Tibial artery (tissue), 4 donors: ENCODE measurements at regions not wholly inside any gene's neighbourhood (a gene's known extent, or its start where the extent isn't known, plus 50 kb on each side); places are given as distances from the start of the nearest gene placed in this dataset.

ENCODE experiments used
- DNase-seq, 2 donors: peaks; one replicate each; pipeline ENCODE4 v3.0.0-alpha.2; 2019
- H3K27ac ChIP-seq, 2 donors: fragments of 200-600 bp; sonication (generic) in 1 of 2; 1 replicate in 1 of 2; 2 replicates in 1 of 2; pipeline ENCODE4 v1.5.1; 2018 to 2019; ENCODE audit warnings: mild to moderate bottlenecking in 1 of 2
- H3K27me3 ChIP-seq, 2 donors: fragments of 200-600 bp; sonication (generic) in 1 of 2; one replicate each; pipeline versions ENCODE4 v1.5.1 to v1.6.0; 2016 to 2019
- H3K36me3 ChIP-seq, 3 donors: fragments of 200-600 bp; sonication (generic) in 2 of 3; one replicate each; pipeline ENCODE4 v1.5.1; 2016 to 2019; ENCODE audit warnings: mild to moderate bottlenecking in 2 of 3
- H3K4me1 ChIP-seq, 4 donors: fragments of 200-600 bp; sonication (generic) in 2 of 4; 1 replicate in 3 of 4; 2 replicates in 1 of 4; pipeline ENCODE4 v1.5.1; 2016 to 2019
- H3K4me3 ChIP-seq, 2 donors: fragments of 200-600 bp; sonication (generic) in 1 of 2; 1 replicate in 1 of 2; 2 replicates in 1 of 2; pipeline ENCODE4 v1.5.1; 2018 to 2019; ENCODE audit warnings: mild to moderate bottlenecking in 2 of 2
- H3K9me3 ChIP-seq, 3 donors: fragments of 200-600 bp; sonication (generic) in 1 of 3; one replicate each; pipeline ENCODE4 v1.5.1; 2016 to 2019
- CTCF ChIP-seq, 2 experiments: fragments of 200-600 bp in 1 of 2; fragments of 450-650 bp in 1 of 2; IDR thresholded peaks; one replicate each; pipeline ENCODE4 v1.5.1; 2017 to 2019; ENCODE audit warnings: antibody characterized with exemption in 2 of 2, mild to moderate bottlenecking in 1 of 2, moderate library complexity in 1 of 2
- intact Hi-C: fragments of 100-400 bp; cut with DNase I; formaldehyde crosslinking; loops from one replicate; pipeline ENCODE4 v1.15.0; 2023; ENCODE audit warnings: low total_unique reads

GRCh38 chr4:124940387-124940786 lies 227.9 kb upstream of the ANKRD50 start:
- peak overlapping the region in 1 of 2 donors; percentile 11 for H3K27ac ChIP-seq

GRCh38 chr4:124939908-124940307 lies 227.4 kb upstream of the ANKRD50 start:
- no peak for DNase-seq
- Histone ChIP-seq H3K27ac (peak overlapping the region in 1 of 2 donors; percentile 11), H3K27me3 (no peaks in the 10 kb centered on the region), H3K9me3 (no peaks in the 10 kb centered on the region), H3K4me1 (peaks cover 0 to 34% (median 16%) of the 10 kb centered on the region in 4 donors), H3K4me3 (no peak overlapping the region), H3K36me3 (no peaks in the 10 kb centered on the region)
- intact Hi-C loops = no loop called here
- TF ChIP-seq CTCF (IDR thresholded peaks at IDR 0.05) = no peak

More at GRCh38 chr4:124940387-124940786, 227.9 kb upstream of the ANKRD50 start:
- Histone ChIP-seq H3K4me3 (no peak overlapping the region), H3K4me1 (peaks cover 0 to 34% (median 16%) of the 10 kb centered on the region in 4 donors), H3K36me3 (no peaks in the 10 kb centered on the region), H3K27me3 (no peaks in the 10 kb centered on the region), H3K9me3 (no peaks in the 10 kb centered on the region)
- intact Hi-C loops = no loop called here
- TF ChIP-seq CTCF (IDR thresholded peaks at IDR 0.05) = no peak
- no peak for DNase-seq

- DNase-seq = no peak
- H3K27me3 ChIP-seq = no peaks in the 10 kb centered on the region
- TF ChIP-seq CTCF (IDR thresholded peaks at IDR 0.05) = no peak
- no peak overlapping the region for H3K4me3 ChIP-seq
- H3K27ac ChIP-seq = no peak overlapping the region
- no peaks in the 10 kb centered on the region for H3K36me3 ChIP-seq
- H3K4me1 ChIP-seq = peaks cover 0 to 34% (median 16%) of the 10 kb centered on the region in 4 donors
- intact Hi-C loops = no loop called here
- H3K9me3 ChIP-seq = no peaks in the 10 kb centered on the region
Observed at GRCh38 chr4:124938836-124939235, 226.3 kb upstream of the ANKRD50 start.

GRCh38 chr4:124937993-124938392 lies 225.5 kb upstream of the ANKRD50 start:
- no peak for DNase-seq

GRCh38 chr4:124936427-124936826 lies 223.9 kb upstream of the ANKRD50 start:
- Histone ChIP-seq H3K4me1 (peaks cover 0 to 34% (median 15%) of the 10 kb centered on the region in 4 donors), H3K27ac (peak overlapping the region; percentile 7 to 9), H3K9me3 (no peaks in the 10 kb centered on the region), H3K36me3 (no peaks in the 10 kb centered on the region), H3K27me3 (no peaks in the 10 kb centered on the region), H3K4me3 (no peak overlapping the region)
- DNase-seq = peak; percentile 31 to 65
- TF ChIP-seq CTCF (IDR thresholded peaks at IDR 0.05) = no peak
- intact Hi-C loops = no loop called here

More at GRCh38 chr4:124937993-124938392, 225.5 kb upstream of the ANKRD50 start:
- intact Hi-C loops = no loop called here
- H3K27me3 ChIP-seq = no peaks in the 10 kb centered on the region
- H3K9me3 ChIP-seq = no peaks in the 10 kb centered on the region
- no peak overlapping the region for H3K27ac ChIP-seq
- H3K4me1 ChIP-seq = peaks cover 0 to 34% (median 16%) of the 10 kb centered on the region in 4 donors
- H3K4me3 ChIP-seq = no peak overlapping the region
- no peaks in the 10 kb centered on the region for H3K36me3 ChIP-seq
- TF ChIP-seq CTCF (IDR thresholded peaks at IDR 0.05) = no peak

- Histone ChIP-seq H3K4me3 (no peak overlapping the region), H3K27ac (no peak overlapping the region), H3K27me3 (no peaks in the 10 kb centered on the region), H3K4me1 (peaks cover 0 to 25% (median 7%) of the 10 kb centered on the region in 4 donors), H3K36me3 (no peaks in the 10 kb centered on the region), H3K9me3 (no peaks in the 10 kb centered on the region)
- intact Hi-C loops = no loop called here
- DNase-seq = no peak
- TF ChIP-seq CTCF (IDR thresholded peaks at IDR 0.05) = no peak
Observed at GRCh38 chr4:124934916-124935315, 222.4 kb upstream of the ANKRD50 start.
